Chondrocyte (in vitro differentiated cells): ENCODE measurements at regions not wholly inside any gene's neighbourhood (a gene's known extent, or its start where the extent isn't known, plus 50 kb on each side); places are given as distances from the start of the nearest gene placed in this dataset.
"Not testable (repeated sequence)": the region's sequence is repeated elsewhere in the genome, so short reads cannot be mapped to it uniquely, and the experiment has no call there.

Source experiments
- DNase-seq: peaks from one replicate; pipeline ENCODE4 v3.0.0; 2021; ENCODE audit warnings: mixed read lengths, low spot score
- H3K27ac Mint-ChIP-seq: one replicate; pipeline ENCODE4 v1.8.0; 2021; ENCODE audit warnings: mild to moderate bottlenecking, moderate library complexity, mixed read lengths; ENCODE audit not compliant: unreplicated experiment
- H3K27me3 Mint-ChIP-seq: 2 replicates; pipeline ENCODE4 v1.8.0; 2021; ENCODE audit warnings: low read depth, mixed read lengths
- H3K36me3 Mint-ChIP-seq: 2 replicates; pipeline ENCODE4 v1.8.0; 2021; ENCODE audit warnings: low read depth, mixed read lengths
- H3K4me1 Mint-ChIP-seq: 2 replicates; pipeline ENCODE4 v1.8.0; 2021; ENCODE audit warnings: low read depth, mild to moderate bottlenecking, mixed read lengths
- H3K4me3 Mint-ChIP-seq: one replicate; pipeline ENCODE4 v1.8.0; 2021; ENCODE audit warnings: mild to moderate bottlenecking, moderate library complexity, mixed read lengths; ENCODE audit not compliant: unreplicated experiment
- H3K9me3 Mint-ChIP-seq: 2 replicates; pipeline ENCODE4 v1.8.0; 2021; ENCODE audit warnings: low read depth, mixed read lengths

DNA sequence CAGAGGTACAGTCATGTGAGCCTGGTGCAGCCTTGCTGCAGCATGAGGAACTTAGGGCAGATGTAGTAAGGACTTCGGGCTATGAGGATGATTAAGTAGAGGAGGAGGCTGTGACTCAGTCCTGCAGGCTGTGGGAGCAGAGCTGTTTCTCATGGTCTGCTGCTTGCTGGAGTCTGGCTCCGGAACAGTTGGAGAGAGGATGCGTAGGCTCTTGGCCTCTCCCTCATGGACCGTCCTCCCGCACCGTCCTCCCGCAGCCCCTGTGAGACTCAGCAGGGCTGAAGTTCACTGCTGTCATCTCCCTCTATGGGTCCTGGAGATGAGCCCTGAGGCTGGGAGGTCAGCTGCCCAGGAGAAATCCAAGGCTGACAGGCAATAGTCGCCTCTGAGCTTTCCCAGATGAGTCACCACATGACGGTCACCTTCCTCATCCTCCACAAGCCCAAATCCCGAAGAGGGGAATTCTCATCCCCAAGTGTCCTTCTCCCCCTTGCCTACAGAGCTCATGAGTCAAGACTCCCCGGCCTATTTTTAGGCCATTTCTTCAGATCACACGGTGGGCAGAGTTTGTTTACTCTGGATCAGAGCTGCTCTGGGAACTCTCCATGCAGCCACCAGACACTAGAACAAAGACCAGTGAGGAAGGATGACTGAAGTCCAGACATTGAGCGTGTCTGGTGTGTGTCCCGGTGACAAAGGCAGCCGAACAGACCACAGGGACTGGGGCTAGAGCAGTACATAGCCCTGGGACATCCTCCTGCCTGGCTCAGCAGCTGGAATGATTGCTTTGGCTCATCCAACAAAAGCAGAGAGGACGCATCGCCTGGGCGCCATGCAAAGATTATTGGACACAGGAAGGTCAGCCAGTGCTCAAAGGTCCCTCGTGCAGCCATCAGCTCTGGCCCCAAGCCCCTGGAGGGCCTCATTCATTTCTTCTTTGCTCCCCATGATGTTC lies 134.5 kb downstream of the NPIPB11 start:
- H3K27me3 Mint-ChIP-seq, H3K36me3 Mint-ChIP-seq, H3K4me3 Mint-ChIP-seq, DNase-seq: not testable (repeated sequence)
- H3K27ac Mint-ChIP-seq: peak overlapping the region; percentile 94
- H3K9me3 Mint-ChIP-seq: peaks cover 21% of the 10 kb centered on the region
- peaks cover 37% of the 10 kb centered on the region for H3K4me1 Mint-ChIP-seq

DNA sequence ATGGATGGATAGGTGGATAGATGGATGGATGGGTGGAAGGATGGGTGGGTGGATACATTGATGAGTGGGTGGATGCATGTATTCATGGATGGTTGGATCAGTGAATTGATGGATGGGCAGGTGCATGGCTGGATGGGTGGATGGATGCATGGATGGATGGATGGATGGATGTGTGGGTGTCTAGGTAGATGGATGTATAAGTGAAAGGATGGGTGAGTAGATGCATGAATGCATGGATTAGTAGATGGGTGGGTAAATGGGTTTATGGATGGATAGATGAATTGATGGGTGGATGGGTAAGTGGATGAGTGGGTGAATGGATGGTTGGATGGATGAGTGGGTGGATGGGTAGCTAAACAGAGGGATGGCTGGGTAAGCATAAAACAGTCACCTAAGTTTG lies 135.6 kb downstream of the NPIPB11 start:
- H3K4me3 Mint-ChIP-seq: not testable (repeated sequence)

DNA sequence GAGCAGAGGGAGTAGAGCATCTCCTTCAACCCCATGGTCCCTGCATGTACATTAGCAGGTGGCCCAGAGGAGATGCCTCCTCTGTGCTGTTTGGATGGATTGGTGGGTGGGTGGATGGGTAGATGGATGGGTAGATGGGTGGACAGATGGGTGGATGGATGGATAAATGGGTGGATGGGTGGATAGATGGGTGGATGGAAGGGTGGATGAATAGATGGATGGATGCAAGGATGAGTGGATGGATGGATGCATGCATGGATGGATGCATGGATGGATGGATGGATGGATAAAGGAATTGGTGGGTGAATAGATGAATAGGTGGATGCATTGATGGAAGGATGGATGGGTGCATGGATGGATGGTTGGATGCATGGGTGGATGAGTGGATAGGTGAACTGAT lies 136.5 kb downstream of the NPIPB11 start:
- H3K27me3 Mint-ChIP-seq, H3K36me3 Mint-ChIP-seq, H3K4me3 Mint-ChIP-seq, DNase-seq: not testable (repeated sequence)
- Mint-ChIP-seq H3K9me3 (peaks cover 23% of the 10 kb centered on the region), H3K4me1 (peaks cover 38% of the 10 kb centered on the region), H3K27ac (peak overlapping the region; percentile 98)

More for the DNA sequence above, 135.6 kb downstream of the NPIPB11 start:
- H3K9me3 Mint-ChIP-seq: peaks cover 21% of the 10 kb centered on the region
- peaks cover 35% of the 10 kb centered on the region for H3K4me1 Mint-ChIP-seq
- DNase-seq, H3K27me3 Mint-ChIP-seq, H3K36me3 Mint-ChIP-seq: not testable (repeated sequence)
- H3K27ac Mint-ChIP-seq: peak overlapping the region; percentile 94

DNA sequence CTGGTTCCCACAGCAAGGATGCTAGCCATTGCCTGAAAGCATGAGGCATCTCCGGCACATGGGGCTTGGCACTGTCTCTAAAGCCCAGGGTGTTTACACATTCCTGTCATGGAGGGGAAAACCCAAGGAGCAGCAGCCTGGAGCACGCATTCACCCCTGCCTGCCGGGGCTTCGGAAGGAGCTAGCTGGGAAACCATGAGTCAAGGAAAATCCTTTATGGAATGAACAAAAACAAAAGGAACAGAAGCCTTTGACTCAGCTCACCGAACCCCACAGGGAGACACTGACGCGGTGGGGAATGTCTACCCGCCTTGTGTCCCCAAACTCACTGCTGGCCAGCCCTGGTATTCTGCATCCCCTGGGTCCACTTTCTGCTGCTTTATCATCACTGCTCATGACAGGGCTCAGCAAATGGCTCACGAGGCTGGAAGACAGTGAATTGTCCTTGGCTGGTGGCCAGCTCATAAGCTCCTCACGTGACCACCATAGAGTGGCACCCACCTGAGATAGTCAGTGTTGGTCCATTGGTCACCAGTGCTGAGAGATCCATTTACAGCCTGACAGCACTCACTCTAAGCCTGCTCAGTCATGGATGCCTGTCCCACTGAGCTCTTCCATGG lies 137.2 kb downstream of the NPIPB11 start:
- H3K27me3 Mint-ChIP-seq, H3K4me3 Mint-ChIP-seq, H3K36me3 Mint-ChIP-seq, DNase-seq: not testable (repeated sequence)
- peaks cover 23% of the 10 kb centered on the region for H3K9me3 Mint-ChIP-seq
- peak overlapping the region; percentile 98 for H3K27ac Mint-ChIP-seq
- H3K4me1 Mint-ChIP-seq: peaks cover 46% of the 10 kb centered on the region

DNA sequence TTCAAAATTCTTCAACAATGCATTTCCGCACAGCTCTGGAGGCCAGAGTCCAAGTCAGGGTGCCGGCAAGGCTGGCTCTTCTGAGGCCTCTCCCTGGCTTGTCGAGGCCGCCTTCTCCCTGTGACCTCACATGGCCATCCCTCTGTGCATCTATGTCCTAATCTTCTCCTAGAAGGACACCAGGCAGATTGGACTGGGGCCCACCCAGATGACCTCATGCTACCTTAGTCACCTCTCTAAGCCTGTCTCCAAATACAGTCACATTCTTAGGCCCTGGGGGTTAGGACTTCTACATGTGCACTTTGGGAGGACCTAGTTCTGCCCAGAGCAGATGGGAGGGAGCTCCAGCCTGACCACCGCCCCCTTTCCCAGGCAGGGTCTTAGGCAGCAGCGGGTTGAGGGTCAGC lies 137.7 kb downstream of the NPIPB11 start:
- H3K4me1 Mint-ChIP-seq: peaks cover 51% of the 10 kb centered on the region
- not testable (repeated sequence) for DNase-seq

DNA sequence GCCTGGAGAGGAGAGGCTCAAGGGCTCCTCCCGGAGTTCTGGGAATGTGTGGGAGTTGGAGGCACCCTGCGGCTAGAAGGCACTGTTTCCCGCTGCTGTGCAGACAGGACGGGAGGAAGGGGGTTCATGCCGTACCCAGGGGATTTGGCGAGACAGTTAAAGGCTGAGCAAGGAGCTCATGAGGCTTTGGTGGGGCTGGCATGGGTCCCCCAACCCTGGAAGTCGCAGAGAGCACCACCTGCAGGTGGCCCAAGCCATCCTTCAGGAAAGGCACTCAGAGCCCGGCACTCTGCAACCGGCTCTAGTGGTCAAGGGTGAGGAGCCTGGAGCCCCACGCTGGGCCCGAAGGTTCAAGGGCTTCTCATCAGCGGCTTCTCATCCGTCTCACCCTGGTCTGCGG lies 138.2 kb downstream of the NPIPB11 start:
- H3K9me3 Mint-ChIP-seq: peaks cover 23% of the 10 kb centered on the region
- DNase-seq: peak; percentile 80
- H3K27ac Mint-ChIP-seq: peak overlapping the region; percentile 98
- not testable (repeated sequence) for H3K27me3 Mint-ChIP-seq, H3K4me3 Mint-ChIP-seq, H3K36me3 Mint-ChIP-seq
- peaks cover 53% of the 10 kb centered on the region for H3K4me1 Mint-ChIP-seq

More for the DNA sequence above, 137.7 kb downstream of the NPIPB11 start:
- not testable (repeated sequence) for H3K36me3 Mint-ChIP-seq, H3K27me3 Mint-ChIP-seq, H3K4me3 Mint-ChIP-seq
- H3K27ac Mint-ChIP-seq: peak overlapping the region; percentile 98
- H3K9me3 Mint-ChIP-seq: peaks cover 23% of the 10 kb centered on the region

DNA sequence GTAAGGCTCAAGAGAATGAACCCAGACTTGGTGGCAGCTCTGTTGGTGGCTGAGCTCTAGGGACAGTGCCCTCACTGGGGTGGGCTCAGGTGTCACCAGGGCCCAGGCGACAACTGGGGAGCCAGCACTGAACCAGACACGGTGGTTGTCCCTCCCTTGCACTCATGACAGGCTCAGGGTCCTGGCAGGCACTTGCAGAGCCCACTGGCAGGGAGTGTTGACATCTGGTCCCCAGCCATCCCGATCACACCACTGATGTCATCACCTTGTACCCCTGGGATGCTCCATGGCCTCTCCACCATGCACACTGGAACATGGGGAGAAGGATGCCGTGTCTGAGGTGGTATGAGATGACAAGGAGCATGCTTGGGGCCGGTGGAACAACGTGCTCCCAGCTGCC lies 138.6 kb downstream of the NPIPB11 start:
- DNase-seq, H3K27ac Mint-ChIP-seq, H3K36me3 Mint-ChIP-seq, H3K27me3 Mint-ChIP-seq, H3K4me3 Mint-ChIP-seq: not testable (repeated sequence)
- Mint-ChIP-seq H3K9me3 (peaks cover 23% of the 10 kb centered on the region), H3K4me1 (peaks cover 58% of the 10 kb centered on the region)

DNA sequence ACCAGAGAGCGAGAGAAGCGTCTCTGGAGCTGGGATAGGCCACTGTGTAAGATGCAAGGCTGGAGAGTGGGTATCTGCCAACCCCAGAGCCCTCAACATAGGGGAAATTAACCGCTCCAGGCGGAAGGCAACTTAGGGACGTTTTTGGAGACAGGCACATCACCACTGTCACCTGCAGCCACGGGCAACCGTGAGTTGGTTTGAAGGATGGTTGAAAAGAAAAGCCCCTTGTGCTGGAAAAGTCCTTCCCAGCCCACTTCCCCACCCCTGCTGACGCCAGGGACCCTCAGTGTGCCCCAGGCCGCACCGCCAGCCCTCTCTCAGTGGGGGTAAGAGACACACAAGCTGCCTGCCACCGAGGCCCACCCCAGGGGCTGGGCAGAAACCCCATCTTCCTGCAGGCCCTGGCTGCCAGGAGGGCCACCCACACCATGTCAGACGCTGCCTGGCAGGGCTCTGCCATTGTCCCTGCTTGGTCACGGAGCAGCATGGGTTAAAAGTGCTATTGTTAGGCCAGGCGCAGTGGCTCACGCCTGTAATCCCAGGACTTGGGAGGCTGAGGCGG lies 139.4 kb downstream of the NPIPB11 start:
- not testable (repeated sequence) for H3K36me3 Mint-ChIP-seq, DNase-seq, H3K27me3 Mint-ChIP-seq, H3K4me3 Mint-ChIP-seq
- peaks cover 17% of the 10 kb centered on the region for H3K9me3 Mint-ChIP-seq
- peak overlapping the region; percentile 95 for H3K27ac Mint-ChIP-seq
- H3K4me1 Mint-ChIP-seq: peaks cover 65% of the 10 kb centered on the region

DNA sequence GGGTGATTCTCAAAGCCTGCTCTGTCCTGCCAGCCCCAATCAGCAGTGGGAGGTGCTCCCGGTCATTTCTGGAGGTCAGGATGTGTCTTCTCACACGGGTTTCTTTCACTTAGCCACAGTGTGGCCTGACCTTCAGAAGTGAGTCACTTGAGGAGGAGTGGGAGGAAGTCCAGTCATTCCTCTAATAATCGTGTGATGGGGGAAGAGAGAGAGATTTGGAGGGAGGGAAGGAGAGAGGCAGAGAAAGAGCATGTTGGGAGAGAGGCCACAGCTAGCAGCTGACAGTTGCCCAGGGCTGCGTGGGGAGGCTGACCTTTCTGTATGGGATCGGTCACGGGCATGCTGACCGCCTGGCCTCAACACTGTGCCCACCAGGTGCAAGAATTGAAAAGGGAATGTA lies 139.9 kb downstream of the NPIPB11 start:
- H3K4me3 Mint-ChIP-seq, H3K36me3 Mint-ChIP-seq, H3K27me3 Mint-ChIP-seq, DNase-seq: not testable (repeated sequence)
- Mint-ChIP-seq H3K27ac (peak overlapping the region; percentile 95), H3K4me1 (peaks cover 69% of the 10 kb centered on the region), H3K9me3 (peaks cover 17% of the 10 kb centered on the region)

DNA sequence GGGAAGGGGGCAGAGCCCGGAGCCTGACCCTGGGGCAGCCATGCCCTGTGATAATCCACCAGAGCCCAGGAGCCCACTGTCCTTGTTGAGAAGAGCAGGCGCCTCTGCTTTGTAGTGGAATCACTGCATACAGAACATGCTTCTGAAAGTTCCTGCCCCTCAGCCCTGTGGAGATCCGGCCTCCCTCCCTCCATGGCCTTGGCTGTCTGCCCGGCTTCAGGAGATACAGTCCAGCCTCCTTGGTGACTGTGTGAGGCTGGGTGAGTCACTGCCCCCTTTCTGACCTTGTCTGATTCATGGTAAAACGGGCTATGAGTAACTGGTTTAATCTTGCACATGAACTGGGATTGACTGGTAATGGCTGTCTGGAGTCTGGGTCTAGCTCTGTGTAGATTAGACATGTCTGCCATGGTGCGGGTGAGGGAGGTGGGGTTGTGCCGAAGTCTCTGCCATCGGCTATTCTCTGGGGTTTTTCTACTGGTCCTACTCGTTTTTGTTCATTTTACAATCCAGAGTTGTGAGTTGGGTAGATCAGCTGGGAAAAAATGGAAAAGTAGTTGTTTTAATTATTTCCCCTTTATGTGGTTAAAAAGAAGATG lies 141.2 kb downstream of the NPIPB11 start:
- H3K36me3 Mint-ChIP-seq, H3K27me3 Mint-ChIP-seq: not testable (repeated sequence)
- Mint-ChIP-seq H3K4me1 (peaks cover 73% of the 10 kb centered on the region), H3K9me3 (peaks cover 13% of the 10 kb centered on the region), H3K4me3 (peak overlapping the region; percentile 41), H3K27ac (peak overlapping the region; percentile 96)
- peak; percentile 92 for DNase-seq

DNA sequence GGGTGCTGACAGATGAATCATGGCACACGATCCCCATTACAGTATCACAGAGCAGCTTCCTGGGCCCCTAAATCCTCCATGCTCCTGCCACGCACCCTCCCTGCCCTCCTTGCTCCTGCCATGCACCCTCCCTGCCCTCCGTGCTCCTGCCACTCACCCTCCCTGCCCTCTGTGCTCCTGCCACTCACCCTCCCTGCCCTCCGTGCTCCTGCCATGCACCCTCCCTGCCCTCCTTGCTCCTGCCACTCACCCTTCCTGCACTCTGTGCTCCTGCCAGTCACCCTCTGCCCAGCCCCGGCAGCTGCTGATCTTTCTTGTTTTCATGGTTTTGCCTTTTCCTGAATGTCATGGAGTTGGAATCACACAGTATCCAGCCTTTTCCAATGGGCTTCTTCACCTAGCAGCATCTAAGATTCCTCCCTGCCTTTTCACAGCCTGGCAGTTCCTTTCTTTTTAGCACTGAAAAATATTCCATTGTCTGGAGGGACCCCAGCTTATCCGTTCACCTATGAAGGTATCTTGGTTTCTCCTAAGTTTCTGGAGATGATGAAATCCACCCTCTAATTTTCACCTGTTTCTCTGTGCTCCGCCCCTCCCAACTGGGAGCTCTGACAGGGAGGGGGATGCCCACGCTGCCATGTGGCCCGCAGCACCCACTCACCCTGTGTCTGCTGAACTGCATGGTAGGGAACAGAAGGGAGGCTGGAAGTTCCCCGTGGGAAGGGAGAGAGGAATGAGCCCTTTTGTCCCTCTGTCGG lies 142.3 kb downstream of the NPIPB11 start:
- DNase-seq, H3K27me3 Mint-ChIP-seq, H3K9me3 Mint-ChIP-seq, H3K4me3 Mint-ChIP-seq, H3K36me3 Mint-ChIP-seq: not testable (repeated sequence)
- Mint-ChIP-seq H3K4me1 (peaks cover 62% of the 10 kb centered on the region), H3K27ac (peak overlapping the region; percentile 96)

DNA sequence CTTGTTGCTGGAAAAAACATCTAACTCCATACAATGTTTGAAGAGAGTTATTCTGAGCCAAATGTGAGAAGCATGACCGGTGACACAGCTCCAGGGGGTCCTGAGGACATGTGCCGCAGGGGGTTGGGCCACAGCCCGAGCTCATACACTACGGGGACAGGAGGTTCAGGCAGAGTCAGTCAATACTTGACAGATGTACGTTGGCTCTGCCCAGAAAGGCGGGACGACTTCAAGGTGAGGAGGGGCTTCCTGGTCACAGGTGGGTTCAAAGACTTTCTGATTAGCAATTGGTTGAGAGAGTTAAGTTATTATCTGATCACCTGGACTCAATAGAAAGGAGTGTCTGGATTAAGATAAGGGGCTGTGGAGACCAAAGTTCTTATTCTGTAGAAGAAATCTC lies 143.8 kb downstream of the NPIPB11 start:
- not testable (repeated sequence) for DNase-seq, H3K27me3 Mint-ChIP-seq, H3K4me3 Mint-ChIP-seq, H3K36me3 Mint-ChIP-seq, H3K9me3 Mint-ChIP-seq
- Mint-ChIP-seq H3K4me1 (peaks cover 53% of the 10 kb centered on the region), H3K27ac (peak overlapping the region; percentile 96)
